ENCODE measurements at regions not wholly inside any gene's neighbourhood (a gene's known extent, or its start where the extent isn't known, plus 50 kb on each side); places are given as distances from the start of the nearest gene placed in this dataset.

DNA sequence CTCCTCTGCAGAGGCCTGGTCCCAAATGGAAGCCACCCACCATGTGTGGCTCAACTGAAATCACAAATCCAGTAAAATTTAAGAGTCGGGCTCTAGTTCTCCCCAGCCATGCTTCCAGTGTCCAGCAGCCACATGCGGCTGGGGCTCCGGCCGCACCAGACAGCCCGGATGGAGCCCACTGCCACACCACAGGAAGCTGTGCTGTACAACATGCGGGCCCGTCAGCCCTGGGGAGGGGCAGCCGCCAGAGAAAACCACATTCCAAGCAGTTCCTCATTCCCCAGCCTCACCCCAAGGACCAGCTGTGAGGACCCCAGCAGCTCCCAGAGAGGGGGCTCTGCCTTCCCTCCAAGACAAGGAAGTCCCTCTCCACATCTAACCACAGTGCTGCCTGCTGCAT is 135.0 kb downstream of the NCOR2 start:
- H3K36me3 Mint-ChIP-seq, result peaks cover 51 to 52% of the 10 kb centered on the region in 2 donors
- H3K4me2 ChIP-seq (replicated peaks; ENCODE audit: extremely low read depth, low read length, poor library complexity, severe bottlenecking), result peak overlapping the region; percentile 53
- 0% methylated on average over 8 of the region's 8 CpGs for WGBS (ENCODE audit: insufficient coverage)
- H3K9me3 ChIP-seq (replicated peaks in 1 of 2; ENCODE audit: control insufficient read depth in 1 of 2, insufficient read depth in 1 of 2, low read length in 2 of 2), result no peaks in the 10 kb centered on the region
- H3K9ac ChIP-seq (ENCODE audit: insufficient read depth, low read length, poor library complexity, severe bottlenecking), result no peak overlapping the region
- H3K27ac Mint-ChIP-seq, result peak overlapping the region; percentile 13 to 88 (median 56)
- peaks cover 55 to 65% of the 10 kb centered on the region in 2 donors for H3K36me3 ChIP-seq (replicated peaks in 1 of 2; ENCODE audit: control insufficient read depth in 1 of 2, insufficient read depth in 2 of 2, low read length in 2 of 2)
- no peaks in the 10 kb centered on the region for H3K27me3 ChIP-seq (ENCODE audit: control insufficient read depth in 2 of 2, insufficient read depth in 2 of 2, low read length in 2 of 2)
- H2AFZ ChIP-seq (ENCODE audit: insufficient read depth, low read depth, low read length, poor library complexity, severe bottlenecking), result no peak overlapping the region
- H3K4me3 ChIP-seq (replicated peaks in 1 of 3; ENCODE audit: low read depth in 2 of 3, low read length in 3 of 3), result peak overlapping the region in 1 of 3 experiments; percentile 43
- intact Hi-C loops (cut with micrococcal nuclease), result no loop called here
- H4K20me1 ChIP-seq (ENCODE audit: insufficient read depth, low read length), result peaks cover 95% of the 10 kb centered on the region
- H3K4me1 Mint-ChIP-seq, result peaks cover 29% of the 10 kb centered on the region
- peaks cover 0 to 9% (median 0%) of the 10 kb centered on the region in 3 donors for H3K27me3 Mint-ChIP-seq (ENCODE audit: low read depth in 3 of 3)
- peak; percentile 71 to 78 (median 78) for DNase-seq
- peaks cover 23 to 28% of the 10 kb centered on the region in 2 donors for H3K4me1 ChIP-seq (ENCODE audit: control insufficient read depth in 1 of 2, insufficient read depth in 2 of 2, low read length in 2 of 2)
- TF ChIP-seq, protein P1, sequence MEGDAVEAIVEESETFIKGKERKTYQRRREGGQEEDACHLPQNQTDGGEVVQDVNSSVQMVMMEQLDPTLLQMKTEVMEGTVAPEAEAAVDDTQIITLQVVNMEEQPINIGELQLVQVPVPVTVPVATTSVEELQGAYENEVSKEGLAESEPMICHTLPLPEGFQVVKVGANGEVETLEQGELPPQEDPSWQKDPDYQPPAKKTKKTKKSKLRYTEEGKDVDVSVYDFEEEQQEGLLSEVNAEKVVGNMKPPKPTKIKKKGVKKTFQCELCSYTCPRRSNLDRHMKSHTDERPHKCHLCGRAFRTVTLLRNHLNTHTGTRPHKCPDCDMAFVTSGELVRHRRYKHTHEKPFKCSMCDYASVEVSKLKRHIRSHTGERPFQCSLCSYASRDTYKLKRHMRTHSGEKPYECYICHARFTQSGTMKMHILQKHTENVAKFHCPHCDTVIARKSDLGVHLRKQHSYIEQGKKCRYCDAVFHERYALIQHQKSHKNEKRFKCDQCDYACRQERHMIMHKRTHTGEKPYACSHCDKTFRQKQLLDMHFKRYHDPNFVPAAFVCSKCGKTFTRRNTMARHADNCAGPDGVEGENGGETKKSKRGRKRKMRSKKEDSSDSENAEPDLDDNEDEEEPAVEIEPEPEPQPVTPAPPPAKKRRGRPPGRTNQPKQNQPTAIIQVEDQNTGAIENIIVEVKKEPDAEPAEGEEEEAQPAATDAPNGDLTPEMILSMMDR (IDR thresholded peaks at IDR 0.05), result no peak
- peak overlapping the region; percentile 16 to 46 for H3K4me3 Mint-ChIP-seq
- H3K79me2 ChIP-seq (ENCODE audit: insufficient read depth, low read length), result peaks cover 10% of the 10 kb centered on the region
- no peaks in the 10 kb centered on the region for H3K9me3 Mint-ChIP-seq
- peak overlapping the region; percentile 22 to 63 for H3K27ac ChIP-seq (ENCODE audit: low read depth in 1 of 2, low read length in 2 of 2)

DNA sequence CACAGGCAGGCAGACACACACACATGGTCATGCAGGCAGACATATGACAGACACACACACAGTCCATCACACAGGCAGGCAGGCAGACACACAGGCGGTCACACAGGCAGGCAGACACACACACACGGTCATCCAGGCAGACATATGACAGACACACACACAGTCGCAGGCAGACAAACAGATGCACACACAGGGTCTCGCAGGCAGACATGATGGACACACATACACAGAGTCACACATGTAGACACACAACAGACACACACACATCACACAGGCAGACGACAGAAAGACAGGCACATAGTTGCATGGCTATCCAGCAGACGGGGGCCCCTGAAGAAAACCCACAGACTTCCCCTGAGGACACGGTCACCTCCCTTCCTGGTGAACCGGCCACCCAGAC is 135.4 kb downstream of the NCOR2 start:
- Histone ChIP-seq H4K20me1 (ENCODE audit: insufficient read depth, low read length) (peaks cover 95% of the 10 kb centered on the region), H3K9ac (ENCODE audit: insufficient read depth, low read length, poor library complexity, severe bottlenecking) (no peak overlapping the region), H3K4me2 (replicated peaks; ENCODE audit: extremely low read depth, low read length, poor library complexity, severe bottlenecking) (peak overlapping the region; percentile 53), H3K79me2 (ENCODE audit: insufficient read depth, low read length) (peaks cover 10% of the 10 kb centered on the region), H3K27me3 (ENCODE audit: control insufficient read depth in 2 of 2, insufficient read depth in 2 of 2, low read length in 2 of 2) (no peaks in the 10 kb centered on the region), H3K4me1 (ENCODE audit: control insufficient read depth in 1 of 2, insufficient read depth in 2 of 2, low read length in 2 of 2) (peaks cover 24 to 28% of the 10 kb centered on the region in 2 donors), H3K36me3 (replicated peaks in 1 of 2; ENCODE audit: control insufficient read depth in 1 of 2, insufficient read depth in 2 of 2, low read length in 2 of 2) (peaks cover 56 to 65% of the 10 kb centered on the region in 2 donors), H3K9me3 (replicated peaks in 1 of 2; ENCODE audit: control insufficient read depth in 1 of 2, insufficient read depth in 1 of 2, low read length in 2 of 2) (no peaks in the 10 kb centered on the region), H3K27ac (ENCODE audit: low read depth in 1 of 2, low read length in 2 of 2) (peak overlapping the region; percentile 22 to 63), H2AFZ (ENCODE audit: insufficient read depth, low read depth, low read length, poor library complexity, severe bottlenecking) (no peak overlapping the region), H3K4me3 (replicated peaks in 1 of 3; ENCODE audit: low read depth in 2 of 3, low read length in 3 of 3) (peak overlapping the region in 1 of 3 experiments; percentile 43)
- Mint-ChIP-seq H3K4me3 (peak overlapping the region; percentile 16 to 46), H3K4me1 (peaks cover 30% of the 10 kb centered on the region), H3K27me3 (ENCODE audit: low read depth in 3 of 3) (peaks cover 0 to 9% (median 0%) of the 10 kb centered on the region in 3 donors), H3K9me3 (no peaks in the 10 kb centered on the region), H3K27ac (peak overlapping the region; percentile 13 to 88 (median 56)), H3K36me3 (peaks cover 48 to 54% of the 10 kb centered on the region in 2 donors)
- 36% methylated on average over 8 of the region's 8 CpGs for WGBS (ENCODE audit: insufficient coverage)
- TF ChIP-seq, protein P1 (IDR thresholded peaks at IDR 0.05), result no peak
- intact Hi-C loops (cut with micrococcal nuclease), result no loop called here
- DNase-seq, result peak in 2 of 3 donors; percentile 26 to 31
